ENCODE measurements at regions not wholly inside any gene's neighbourhood (a gene's known extent, or its start where the extent isn't known, plus 50 kb on each side); places are given as distances from the start of the nearest gene placed in this dataset.

DNA sequence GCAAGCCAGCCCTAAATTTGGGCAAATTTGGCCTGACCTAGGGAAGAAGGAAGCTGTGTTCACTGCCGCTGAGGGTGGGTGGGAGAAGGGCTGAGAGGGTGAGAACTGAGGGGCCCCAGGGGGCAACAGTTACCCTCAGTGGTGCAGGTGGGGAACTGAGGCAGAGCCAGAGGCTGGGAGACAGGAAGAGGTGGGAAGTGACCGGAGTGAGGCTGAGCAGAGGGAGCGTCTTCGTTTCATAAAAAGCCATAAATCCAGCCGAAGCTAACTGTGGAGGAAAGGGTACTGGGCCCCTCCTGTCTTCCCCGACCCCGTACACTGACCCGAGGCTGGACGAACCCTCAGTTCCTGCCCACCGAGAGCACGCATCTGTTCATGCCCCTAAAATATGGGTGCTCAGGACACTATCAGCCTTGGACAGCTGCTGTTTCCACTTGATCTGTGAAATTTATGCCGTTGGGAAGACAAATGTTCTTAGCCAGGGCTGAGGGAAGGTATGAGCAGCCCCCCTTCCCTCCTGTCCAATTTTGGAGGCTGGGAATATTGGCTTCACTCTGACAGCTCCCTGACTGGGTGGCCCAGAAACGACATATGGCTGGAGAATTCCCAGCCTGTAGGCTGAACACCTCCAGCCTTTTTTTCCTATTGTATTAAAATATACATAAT is 116.5 kb downstream of the KIF26A start:
- Histone ChIP-seq H3K9me3 (ENCODE audit: low read length) (no peaks in the 10 kb centered on the region), H4K20me1 (ENCODE audit: insufficient read depth) (no peaks in the 10 kb centered on the region), H3K27ac (ENCODE audit: low read length) (no peak overlapping the region), H3K36me3 (ENCODE audit: insufficient read depth, low read length) (no peaks in the 10 kb centered on the region), H3K9ac (ENCODE audit: low read length) (no peak overlapping the region), H3K27me3 (ENCODE audit: insufficient read depth, low read depth, low read length) (no peaks in the 10 kb centered on the region), H3F3A (ENCODE audit: insufficient read depth, low read length, poor library complexity, severe bottlenecking) (no peaks in the 10 kb centered on the region), H3K9me2 (ENCODE audit: insufficient read depth, low read length) (no peaks in the 10 kb centered on the region), H3K4me2 (ENCODE audit: low read length) (no peak overlapping the region), H2AFZ (ENCODE audit: low read depth, low read length) (no peak overlapping the region), H3K79me2 (replicated peaks; ENCODE audit: insufficient read depth, low read length) (no peaks in the 10 kb centered on the region), H3K4me3 (ENCODE audit: low read length) (no peak overlapping the region)
- no peak for TF ChIP-seq MXI1 (conservative IDR thresholded peaks at IDR 0.05; ENCODE audit: poor library complexity, severe bottlenecking)
- TF ChIP-seq SMC3 (conservative IDR thresholded peaks at IDR 0.05; ENCODE audit: poor library complexity), result no peak
- TF ChIP-seq TAF1 (IDR thresholded peaks at IDR 0.05; ENCODE audit: low read depth), result no peak
- no peak for TF ChIP-seq POLR2AphosphoS5 (IDR thresholded peaks at IDR 0.05)
- TF ChIP-seq EZH2 (IDR thresholded peaks at IDR 0.05; ENCODE audit: borderline replicate concordance, insufficient read depth, low read length, poor library complexity, severe bottlenecking), result no peak
- no peak for TF ChIP-seq RAD21 (conservative IDR thresholded peaks at IDR 0.05)
- TF ChIP-seq EP300 (conservative IDR thresholded peaks at IDR 0.05; ENCODE audit: poor library complexity, severe bottlenecking), result no peak
- TF ChIP-seq, protein P1, sequence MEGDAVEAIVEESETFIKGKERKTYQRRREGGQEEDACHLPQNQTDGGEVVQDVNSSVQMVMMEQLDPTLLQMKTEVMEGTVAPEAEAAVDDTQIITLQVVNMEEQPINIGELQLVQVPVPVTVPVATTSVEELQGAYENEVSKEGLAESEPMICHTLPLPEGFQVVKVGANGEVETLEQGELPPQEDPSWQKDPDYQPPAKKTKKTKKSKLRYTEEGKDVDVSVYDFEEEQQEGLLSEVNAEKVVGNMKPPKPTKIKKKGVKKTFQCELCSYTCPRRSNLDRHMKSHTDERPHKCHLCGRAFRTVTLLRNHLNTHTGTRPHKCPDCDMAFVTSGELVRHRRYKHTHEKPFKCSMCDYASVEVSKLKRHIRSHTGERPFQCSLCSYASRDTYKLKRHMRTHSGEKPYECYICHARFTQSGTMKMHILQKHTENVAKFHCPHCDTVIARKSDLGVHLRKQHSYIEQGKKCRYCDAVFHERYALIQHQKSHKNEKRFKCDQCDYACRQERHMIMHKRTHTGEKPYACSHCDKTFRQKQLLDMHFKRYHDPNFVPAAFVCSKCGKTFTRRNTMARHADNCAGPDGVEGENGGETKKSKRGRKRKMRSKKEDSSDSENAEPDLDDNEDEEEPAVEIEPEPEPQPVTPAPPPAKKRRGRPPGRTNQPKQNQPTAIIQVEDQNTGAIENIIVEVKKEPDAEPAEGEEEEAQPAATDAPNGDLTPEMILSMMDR (IDR thresholded peaks at IDR 0.05; ENCODE audit: poor library complexity, severe bottlenecking), result no peak
- TF ChIP-seq, protein P2, sequence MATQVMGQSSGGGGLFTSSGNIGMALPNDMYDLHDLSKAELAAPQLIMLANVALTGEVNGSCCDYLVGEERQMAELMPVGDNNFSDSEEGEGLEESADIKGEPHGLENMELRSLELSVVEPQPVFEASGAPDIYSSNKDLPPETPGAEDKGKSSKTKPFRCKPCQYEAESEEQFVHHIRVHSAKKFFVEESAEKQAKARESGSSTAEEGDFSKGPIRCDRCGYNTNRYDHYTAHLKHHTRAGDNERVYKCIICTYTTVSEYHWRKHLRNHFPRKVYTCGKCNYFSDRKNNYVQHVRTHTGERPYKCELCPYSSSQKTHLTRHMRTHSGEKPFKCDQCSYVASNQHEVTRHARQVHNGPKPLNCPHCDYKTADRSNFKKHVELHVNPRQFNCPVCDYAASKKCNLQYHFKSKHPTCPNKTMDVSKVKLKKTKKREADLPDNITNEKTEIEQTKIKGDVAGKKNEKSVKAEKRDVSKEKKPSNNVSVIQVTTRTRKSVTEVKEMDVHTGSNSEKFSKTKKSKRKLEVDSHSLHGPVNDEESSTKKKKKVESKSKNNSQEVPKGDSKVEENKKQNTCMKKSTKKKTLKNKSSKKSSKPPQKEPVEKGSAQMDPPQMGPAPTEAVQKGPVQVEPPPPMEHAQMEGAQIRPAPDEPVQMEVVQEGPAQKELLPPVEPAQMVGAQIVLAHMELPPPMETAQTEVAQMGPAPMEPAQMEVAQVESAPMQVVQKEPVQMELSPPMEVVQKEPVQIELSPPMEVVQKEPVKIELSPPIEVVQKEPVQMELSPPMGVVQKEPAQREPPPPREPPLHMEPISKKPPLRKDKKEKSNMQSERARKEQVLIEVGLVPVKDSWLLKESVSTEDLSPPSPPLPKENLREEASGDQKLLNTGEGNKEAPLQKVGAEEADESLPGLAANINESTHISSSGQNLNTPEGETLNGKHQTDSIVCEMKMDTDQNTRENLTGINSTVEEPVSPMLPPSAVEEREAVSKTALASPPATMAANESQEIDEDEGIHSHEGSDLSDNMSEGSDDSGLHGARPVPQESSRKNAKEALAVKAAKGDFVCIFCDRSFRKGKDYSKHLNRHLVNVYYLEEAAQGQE (IDR thresholded peaks at IDR 0.05; ENCODE audit: borderline replicate concordance), result no peak

DNA sequence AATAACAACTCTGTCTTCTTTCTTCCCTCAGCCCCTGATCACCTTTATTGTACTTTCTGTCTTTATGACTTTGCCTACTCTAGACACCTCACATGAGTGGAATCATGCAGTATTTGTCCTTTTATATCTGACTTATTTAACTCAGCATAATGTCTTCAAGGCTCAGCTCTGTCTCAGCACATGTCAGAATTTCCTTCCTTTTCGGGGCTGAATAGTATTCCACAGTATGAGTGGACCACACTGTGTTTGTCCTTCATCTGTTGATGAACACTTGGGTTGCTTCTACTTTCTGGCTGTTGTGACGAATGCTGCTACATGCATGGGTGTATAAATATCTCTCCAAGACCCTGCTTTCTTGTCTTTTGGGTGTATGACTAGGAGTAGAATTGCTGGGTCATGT is 117.6 kb downstream of the KIF26A start:
- Histone ChIP-seq H3K27ac (ENCODE audit: low read length) (no peak overlapping the region), H3F3A (ENCODE audit: insufficient read depth, low read length, poor library complexity, severe bottlenecking) (no peaks in the 10 kb centered on the region), H2AFZ (ENCODE audit: low read depth, low read length) (no peak overlapping the region), H3K27me3 (ENCODE audit: insufficient read depth, low read depth, low read length) (no peaks in the 10 kb centered on the region), H3K4me3 (ENCODE audit: low read length) (no peak overlapping the region), H3K36me3 (ENCODE audit: insufficient read depth, low read length) (no peaks in the 10 kb centered on the region), H3K9me3 (ENCODE audit: low read length) (peaks cover under 1% of the 10 kb centered on the region), H4K20me1 (ENCODE audit: insufficient read depth) (no peaks in the 10 kb centered on the region), H3K9ac (ENCODE audit: low read length) (no peak overlapping the region), H3K4me2 (ENCODE audit: low read length) (no peak overlapping the region), H3K79me2 (replicated peaks; ENCODE audit: insufficient read depth, low read length) (no peaks in the 10 kb centered on the region), H3K9me2 (ENCODE audit: insufficient read depth, low read length) (no peaks in the 10 kb centered on the region)
- TF ChIP-seq, protein P1 (IDR thresholded peaks at IDR 0.05; ENCODE audit: poor library complexity, severe bottlenecking), result no peak
- TF ChIP-seq TAF1 (IDR thresholded peaks at IDR 0.05; ENCODE audit: low read depth) (no peak), RAD21 (conservative IDR thresholded peaks at IDR 0.05) (no peak), POLR2AphosphoS5 (IDR thresholded peaks at IDR 0.05) (no peak), MXI1 (conservative IDR thresholded peaks at IDR 0.05; ENCODE audit: poor library complexity, severe bottlenecking) (no peak)
- TF ChIP-seq, protein P2 (IDR thresholded peaks at IDR 0.05; ENCODE audit: borderline replicate concordance), result no peak
